Muscle layer of colon (tissue), 2 donors: ENCODE measurements at regions not wholly inside any gene's neighbourhood (a gene's known extent, or its start where the extent isn't known, plus 50 kb on each side); places are given as distances from the start of the nearest gene placed in this dataset.

ENCODE experiments used
- H3K27ac ChIP-seq: one replicate; pipeline ENCODE4 v1.7.0; 2013; ENCODE audit warnings: low read depth, mild to moderate bottlenecking, low read length, moderate library complexity
- H3K27me3 ChIP-seq, 2 donors: one replicate each; pipeline ENCODE4 v1.7.0; 2013; ENCODE audit warnings: low read length in 2 of 2, mild to moderate bottlenecking in 2 of 2; ENCODE audit not compliant: insufficient read depth in 2 of 2, control insufficient read depth in 1 of 2
- H3K36me3 ChIP-seq: one replicate; pipeline ENCODE4 v1.7.0; 2013; ENCODE audit warnings: mild to moderate bottlenecking, low read length; ENCODE audit not compliant: insufficient read depth
- H3K4me1 ChIP-seq: one replicate; pipeline ENCODE4 v1.7.0; 2013; ENCODE audit warnings: mild to moderate bottlenecking, low read length; ENCODE audit not compliant: insufficient read depth
- H3K4me3 ChIP-seq, 2 donors: one replicate each; pipeline ENCODE4 v1.7.0; 2013; ENCODE audit warnings: low read length in 2 of 2, low read depth in 1 of 2, mild to moderate bottlenecking in 1 of 2, moderate library complexity in 1 of 2
- H3K9ac ChIP-seq: one replicate; pipeline ENCODE4 v1.7.0; 2013; ENCODE audit warnings: low read length
- H3K9me3 ChIP-seq: one replicate; pipeline ENCODE4 v1.7.0; 2013; ENCODE audit warnings: mild to moderate bottlenecking, low read length
- donor health status: abdominal sarcoma.
- donor health status: Adenocarcinoma of cecum.

- Histone ChIP-seq H3K27ac (no peak overlapping the region), H3K9me3 (no peaks in the 10 kb centered on the region), H3K9ac (no peak overlapping the region), H3K4me3 (no peak overlapping the region), H3K36me3 (no peaks in the 10 kb centered on the region), H3K4me1 (no peaks in the 10 kb centered on the region), H3K27me3 (no peaks in the 10 kb centered on the region)
Measured at GRCh38 chr5:96340357-96340756, 92.7 kb downstream of the PCSK1 start.

- Histone ChIP-seq H3K4me1 (no peaks in the 10 kb centered on the region), H3K9ac (no peak overlapping the region), H3K4me3 (no peak overlapping the region), H3K36me3 (no peaks in the 10 kb centered on the region), H3K27me3 (no peaks in the 10 kb centered on the region), H3K9me3 (no peaks in the 10 kb centered on the region), H3K27ac (no peak overlapping the region)
Measured at GRCh38 chr5:96339862-96340261, 93.2 kb downstream of the PCSK1 start.

DNA sequence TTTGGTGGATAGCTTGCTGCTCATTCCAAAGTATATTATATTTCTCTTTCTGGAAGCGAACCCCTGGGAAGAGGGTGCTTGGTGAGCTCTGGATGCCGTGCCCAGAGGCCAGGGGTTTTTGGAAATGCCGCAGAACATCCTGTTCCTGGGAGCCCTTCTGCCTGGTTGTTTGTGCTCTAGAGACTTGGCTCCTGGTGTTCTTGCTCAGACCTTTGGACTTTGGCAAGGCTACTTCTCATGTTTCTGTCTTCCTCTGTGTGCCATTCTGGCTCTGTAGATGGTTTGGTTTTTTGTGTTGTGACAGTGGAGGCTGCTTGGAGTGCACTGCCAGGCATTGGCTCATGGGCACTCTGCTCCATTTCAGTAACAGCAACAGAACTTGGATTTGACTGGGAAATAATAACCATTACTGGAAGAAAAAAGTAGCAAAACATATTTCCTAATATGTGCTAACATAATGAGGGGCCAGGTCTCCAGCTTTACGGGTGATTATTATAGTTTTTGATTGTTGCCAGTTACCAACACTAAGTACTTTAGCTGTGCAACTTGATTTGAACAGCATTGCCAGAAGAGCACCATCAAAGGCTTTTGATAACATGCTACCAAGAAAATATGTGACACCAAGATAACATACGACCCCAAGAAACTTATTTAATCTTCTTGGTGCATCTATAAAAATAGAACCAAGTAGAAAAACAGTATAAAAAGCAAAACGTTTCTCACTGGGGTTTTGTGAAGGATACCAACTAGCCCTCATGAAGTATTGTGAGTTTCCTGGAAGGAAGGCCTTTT lies 94.2 kb downstream of the PCSK1 start:
- no peaks in the 10 kb centered on the region for H3K4me1 ChIP-seq
- no peaks in the 10 kb centered on the region for H3K36me3 ChIP-seq
- H3K27ac ChIP-seq = no peak overlapping the region
- H3K9ac ChIP-seq = no peak overlapping the region
- H3K9me3 ChIP-seq = no peaks in the 10 kb centered on the region
- H3K27me3 ChIP-seq = no peaks in the 10 kb centered on the region
- no peak overlapping the region for H3K4me3 ChIP-seq

DNA sequence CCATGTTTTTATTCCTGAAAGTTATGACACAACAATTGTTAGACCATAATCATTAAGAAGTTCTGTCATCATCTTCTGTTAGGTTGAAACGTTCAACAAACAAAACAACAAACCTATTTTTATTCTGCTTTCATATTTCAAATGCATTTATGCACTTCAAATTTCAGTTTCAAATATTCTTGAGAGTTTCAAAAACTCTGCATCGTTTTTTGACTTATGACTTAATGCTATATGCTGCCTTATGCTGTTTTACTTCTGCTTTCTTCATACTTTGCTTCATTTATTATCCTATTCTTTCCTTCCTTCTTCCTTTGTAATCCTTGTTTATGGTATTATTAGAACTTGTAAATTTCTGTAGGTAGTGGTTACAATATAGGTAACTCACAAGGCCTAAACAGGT lies 95.0 kb downstream of the PCSK1 start:
- no peaks in the 10 kb centered on the region for H3K4me1 ChIP-seq
- H3K27me3 ChIP-seq = no peaks in the 10 kb centered on the region
- H3K9ac ChIP-seq = no peak overlapping the region
- H3K9me3 ChIP-seq = no peaks in the 10 kb centered on the region
- no peaks in the 10 kb centered on the region for H3K36me3 ChIP-seq
- no peak overlapping the region for H3K4me3 ChIP-seq
- no peak overlapping the region for H3K27ac ChIP-seq

DNA sequence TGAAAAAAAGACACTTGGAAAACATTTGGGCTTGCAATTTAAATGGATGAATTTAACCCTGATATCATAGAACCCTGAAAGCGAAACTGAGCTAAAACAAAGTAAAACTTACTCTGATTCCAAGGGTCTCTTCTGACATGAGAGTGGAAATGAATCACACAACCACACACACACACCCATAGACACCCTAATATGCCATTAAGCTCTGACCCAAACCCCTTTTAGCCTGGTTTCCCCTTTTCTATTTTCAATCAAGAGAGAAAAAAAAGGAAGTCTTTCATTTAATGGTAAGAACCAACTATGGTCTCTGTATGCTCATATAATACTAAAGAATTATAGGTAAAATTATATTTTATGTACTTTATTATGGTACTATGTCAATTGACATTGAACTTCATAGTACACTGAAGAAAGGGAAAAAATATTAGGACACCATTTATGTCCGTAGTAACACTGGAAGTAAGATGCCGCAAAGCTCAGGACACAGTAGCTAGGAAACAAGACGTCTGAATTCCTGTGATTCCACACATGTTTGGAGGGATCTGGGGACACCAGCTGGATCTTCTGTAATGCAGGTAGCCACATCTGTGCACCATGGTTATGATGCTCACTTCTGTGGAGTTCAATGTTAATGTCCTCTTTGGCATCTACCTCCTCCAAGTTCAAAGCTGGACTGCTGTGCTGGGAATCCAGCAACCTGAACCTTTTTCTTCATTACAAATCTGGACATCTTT lies 95.8 kb downstream of the PCSK1 start:
- Histone ChIP-seq H3K4me3 (no peak overlapping the region), H3K9me3 (no peaks in the 10 kb centered on the region), H3K27me3 (no peaks in the 10 kb centered on the region), H3K9ac (no peak overlapping the region), H3K36me3 (no peaks in the 10 kb centered on the region), H3K27ac (no peak overlapping the region), H3K4me1 (no peaks in the 10 kb centered on the region)

DNA sequence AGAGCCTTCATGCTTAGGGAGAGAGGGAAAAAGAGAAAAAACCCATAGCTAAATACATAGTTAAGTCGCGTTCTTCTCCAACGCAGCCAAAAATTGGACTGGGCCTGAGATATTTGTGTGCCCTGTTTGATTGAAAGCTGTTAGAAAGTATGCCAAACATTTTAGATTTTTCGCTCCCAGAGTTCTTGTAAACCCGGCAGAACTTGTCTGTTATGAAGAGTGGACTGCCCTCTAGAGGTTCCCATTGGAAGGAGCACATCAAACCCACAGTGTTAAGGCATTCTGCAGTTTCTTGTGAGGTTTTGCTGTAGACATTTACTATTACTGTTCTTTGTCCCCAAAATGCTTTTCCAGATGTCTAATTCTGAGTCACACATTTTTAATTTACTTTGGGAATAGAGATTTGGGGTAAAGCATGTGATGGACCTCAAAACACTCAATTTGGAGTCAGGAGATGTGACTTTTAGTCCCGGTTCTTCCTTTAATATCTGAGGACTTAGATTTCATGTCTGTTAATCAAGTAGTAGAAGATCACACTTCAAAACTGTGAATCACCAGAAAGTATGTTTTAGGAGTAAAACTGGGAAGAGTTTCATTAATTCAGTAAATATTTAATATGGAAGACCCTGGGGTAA lies 96.6 kb downstream of the PCSK1 start:
- Histone ChIP-seq H3K9ac (no peak overlapping the region), H3K27ac (no peak overlapping the region), H3K36me3 (no peaks in the 10 kb centered on the region), H3K27me3 (no peaks in the 10 kb centered on the region), H3K9me3 (no peaks in the 10 kb centered on the region), H3K4me1 (no peaks in the 10 kb centered on the region), H3K4me3 (no peak overlapping the region)

- Histone ChIP-seq H3K4me1 (no peaks in the 10 kb centered on the region), H3K36me3 (no peaks in the 10 kb centered on the region), H3K27ac (no peak overlapping the region), H3K27me3 (no peaks in the 10 kb centered on the region), H3K9ac (no peak overlapping the region), H3K4me3 (no peak overlapping the region), H3K9me3 (no peaks in the 10 kb centered on the region)
Measured at GRCh38 chr5:96335873-96336272, 97.2 kb downstream of the PCSK1 start.

DNA sequence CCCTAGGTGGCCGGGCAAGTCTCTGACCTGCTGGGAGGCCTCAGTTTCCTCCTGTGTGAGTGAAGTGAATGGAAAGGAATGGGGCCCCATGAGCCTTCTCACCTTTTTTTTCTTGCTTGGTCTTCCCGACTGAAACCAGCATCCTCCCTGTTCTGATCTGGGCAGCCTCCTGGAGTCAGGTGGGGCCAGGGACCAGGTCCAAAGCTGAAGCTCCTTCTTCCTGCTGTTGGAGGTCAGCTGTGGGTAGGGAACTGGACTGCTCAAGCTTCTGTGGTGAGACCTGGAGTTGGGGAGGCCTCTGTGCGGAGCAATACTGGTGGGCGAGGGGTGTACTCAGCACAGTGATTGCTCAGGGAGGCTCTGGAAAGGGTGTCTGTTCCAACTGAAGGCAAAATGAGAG lies 99.7 kb downstream of the PCSK1 start:
- H3K36me3 ChIP-seq = no peaks in the 10 kb centered on the region
- H3K9me3 ChIP-seq = no peaks in the 10 kb centered on the region
- no peak overlapping the region for H3K9ac ChIP-seq
- no peak overlapping the region for H3K4me3 ChIP-seq
- no peak overlapping the region for H3K27ac ChIP-seq
- H3K4me1 ChIP-seq = no peaks in the 10 kb centered on the region
- no peaks in the 10 kb centered on the region for H3K27me3 ChIP-seq

GRCh38 chr5:96332535-96333366 lies 100.3 kb downstream of the PCSK1 start:
- Histone ChIP-seq H3K36me3 (no peaks in the 10 kb centered on the region), H3K27ac (no peak overlapping the region), H3K9ac (no peak overlapping the region), H3K9me3 (no peaks in the 10 kb centered on the region), H3K27me3 (no peaks in the 10 kb centered on the region), H3K4me3 (no peak overlapping the region), H3K4me1 (no peaks in the 10 kb centered on the region)

- Histone ChIP-seq H3K9me3 (no peaks in the 10 kb centered on the region), H3K4me1 (no peaks in the 10 kb centered on the region), H3K9ac (no peak overlapping the region), H3K27ac (no peak overlapping the region), H3K36me3 (no peaks in the 10 kb centered on the region), H3K27me3 (no peaks in the 10 kb centered on the region), H3K4me3 (no peak overlapping the region)
Measured at GRCh38 chr5:96331681-96332361, 101.2 kb downstream of the PCSK1 start.

DNA sequence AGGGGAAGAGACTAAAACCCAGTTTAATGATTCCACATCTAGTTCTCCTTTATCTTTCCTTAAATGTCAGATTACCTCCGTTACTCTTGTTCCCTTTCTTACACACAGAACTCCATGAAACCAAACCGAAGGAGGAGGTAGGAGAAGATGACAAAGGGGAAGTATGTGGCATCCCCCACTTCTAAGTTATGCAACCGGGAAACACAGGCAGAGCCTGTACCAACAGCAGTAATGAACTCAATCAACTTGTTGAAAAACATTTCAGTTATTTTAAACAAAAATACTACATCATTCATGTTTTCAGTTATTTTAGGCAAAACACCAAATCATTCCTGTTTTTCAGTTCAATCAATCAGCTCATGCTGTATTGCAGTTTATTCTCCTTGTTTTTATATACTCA lies 101.8 kb downstream of the PCSK1 start:
- Histone ChIP-seq H3K4me3 (no peak overlapping the region), H3K27me3 (no peaks in the 10 kb centered on the region), H3K9me3 (no peaks in the 10 kb centered on the region), H3K27ac (no peak overlapping the region), H3K36me3 (no peaks in the 10 kb centered on the region), H3K4me1 (no peaks in the 10 kb centered on the region), H3K9ac (no peak overlapping the region)
